HCT116 (cell line): ENCODE measurements at regions not wholly inside any gene's neighbourhood (a gene's known extent, or its start where the extent isn't known, plus 50 kb on each side); places are given as distances from the start of the nearest gene placed in this dataset.

Experiments used
- EGR1 ChIP-seq: IDR thresholded peaks from 2 replicates; pipeline ENCODE4 v1.6.1; 2012; ENCODE audit warnings: low read depth
- MAX ChIP-seq: IDR thresholded peaks from 2 replicates; pipeline ENCODE4 v1.6.1; 2012
- TF ChIP-seq, protein P1 (sequence below), 3 experiments: fragments of 200-600 bp in 1 of 3; sonication (generic) in 1 of 3; IDR thresholded peaks in 2 of 3; conservative IDR thresholded peaks in 1 of 3; 2 replicates each; pipeline ENCODE4 v1.5.1; 2012 to 2017; ENCODE audit warnings: low read depth in 2 of 3, low read length in 2 of 3, antibody characterized with exemption in 1 of 3, borderline replicate concordance in 1 of 3, control low read depth in 1 of 3, mild to moderate bottlenecking in 1 of 3, mixed read lengths in 1 of 3, mixed run types in 1 of 3, moderate library complexity in 1 of 3; ENCODE audit not compliant: insufficient read depth in 1 of 3

DNA sequence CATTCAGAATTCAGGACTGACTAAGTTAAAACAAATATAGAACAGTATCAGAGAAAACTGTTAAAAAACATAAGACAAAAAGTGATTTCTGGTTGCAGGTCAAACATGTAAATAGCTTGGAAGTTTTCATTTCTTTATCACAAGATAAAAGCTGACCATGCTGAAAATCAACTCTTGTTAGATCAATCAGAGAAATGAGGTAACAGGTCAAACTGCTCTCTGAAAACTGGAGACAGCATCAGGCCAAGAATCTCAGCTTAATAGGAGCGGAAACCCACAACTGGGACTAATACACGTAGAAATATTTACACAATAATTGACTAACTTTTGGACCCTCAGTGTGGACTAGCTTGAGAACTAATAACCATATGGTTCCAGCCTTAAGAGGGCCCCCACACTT lies 1012.8 kb upstream of the EDIL3 start:
- TF ChIP-seq MAX (no peak), EGR1 (no peak)
- TF ChIP-seq, protein P1, sequence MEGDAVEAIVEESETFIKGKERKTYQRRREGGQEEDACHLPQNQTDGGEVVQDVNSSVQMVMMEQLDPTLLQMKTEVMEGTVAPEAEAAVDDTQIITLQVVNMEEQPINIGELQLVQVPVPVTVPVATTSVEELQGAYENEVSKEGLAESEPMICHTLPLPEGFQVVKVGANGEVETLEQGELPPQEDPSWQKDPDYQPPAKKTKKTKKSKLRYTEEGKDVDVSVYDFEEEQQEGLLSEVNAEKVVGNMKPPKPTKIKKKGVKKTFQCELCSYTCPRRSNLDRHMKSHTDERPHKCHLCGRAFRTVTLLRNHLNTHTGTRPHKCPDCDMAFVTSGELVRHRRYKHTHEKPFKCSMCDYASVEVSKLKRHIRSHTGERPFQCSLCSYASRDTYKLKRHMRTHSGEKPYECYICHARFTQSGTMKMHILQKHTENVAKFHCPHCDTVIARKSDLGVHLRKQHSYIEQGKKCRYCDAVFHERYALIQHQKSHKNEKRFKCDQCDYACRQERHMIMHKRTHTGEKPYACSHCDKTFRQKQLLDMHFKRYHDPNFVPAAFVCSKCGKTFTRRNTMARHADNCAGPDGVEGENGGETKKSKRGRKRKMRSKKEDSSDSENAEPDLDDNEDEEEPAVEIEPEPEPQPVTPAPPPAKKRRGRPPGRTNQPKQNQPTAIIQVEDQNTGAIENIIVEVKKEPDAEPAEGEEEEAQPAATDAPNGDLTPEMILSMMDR (IDR thresholded peaks at IDR 0.05 in 2 of 3, conservative IDR thresholded peaks at IDR 0.05 in 1 of 3; ENCODE audit: borderline replicate concordance in 1 of 3, insufficient read depth in 1 of 3, low read depth in 2 of 3, low read length in 2 of 3), result no peak
